ENCODE measurements at regions not wholly inside any gene's neighbourhood (a gene's known extent, or its start where the extent isn't known, plus 50 kb on each side); places are given as distances from the start of the nearest gene placed in this dataset.
"Not testable (repeated sequence)": the region's sequence is repeated elsewhere in the genome, so short reads cannot be mapped to it uniquely, and the experiment has no call there.

- no peaks in the 10 kb centered on the region for H3K4me1 ChIP-seq
- H3K4me3 ChIP-seq (replicated peaks in 1 of 3), result no peak overlapping the region
- no peak for TF ChIP-seq CTCF (IDR thresholded peaks at IDR 0.05)
- TF ChIP-seq POLR2A (IDR thresholded peaks at IDR 0.05), result no peak
- intact Hi-C loops (cut with DNase I), result no loop called here
- H3K36me3 ChIP-seq, result no peaks in the 10 kb centered on the region
- 95% methylated on average over 6 of the region's 6 CpGs for WGBS, 2 donors
- no peak overlapping the region for H3K27ac ChIP-seq
- no peaks in the 10 kb centered on the region for H3K27me3 ChIP-seq
- no peaks in the 10 kb centered on the region for H3K9me3 ChIP-seq
- DNase-seq, result no peak
These were observed 219.0 kb upstream of the AKR1E2 start for GRCh38 chr10:4606856-4607636.

- Histone ChIP-seq H3K4me3 (replicated peaks in 1 of 3) (no peak overlapping the region), H3K9me3 (no peaks in the 10 kb centered on the region), H3K27me3 (no peaks in the 10 kb centered on the region), H3K27ac (no peak overlapping the region), H3K36me3 (no peaks in the 10 kb centered on the region), H3K4me1 (no peaks in the 10 kb centered on the region)
- intact Hi-C loops (cut with DNase I), result no loop called here
- DNase-seq, result no peak
- TF ChIP-seq POLR2A (IDR thresholded peaks at IDR 0.05) (no peak), CTCF (IDR thresholded peaks at IDR 0.05) (no peak)
- WGBS, 2 donors, result 78 to 91% methylated on average over 7 of the region's 7 CpGs
These were observed 223.1 kb upstream of the AKR1E2 start for GRCh38 chr10:4602764-4603491.

DNA sequence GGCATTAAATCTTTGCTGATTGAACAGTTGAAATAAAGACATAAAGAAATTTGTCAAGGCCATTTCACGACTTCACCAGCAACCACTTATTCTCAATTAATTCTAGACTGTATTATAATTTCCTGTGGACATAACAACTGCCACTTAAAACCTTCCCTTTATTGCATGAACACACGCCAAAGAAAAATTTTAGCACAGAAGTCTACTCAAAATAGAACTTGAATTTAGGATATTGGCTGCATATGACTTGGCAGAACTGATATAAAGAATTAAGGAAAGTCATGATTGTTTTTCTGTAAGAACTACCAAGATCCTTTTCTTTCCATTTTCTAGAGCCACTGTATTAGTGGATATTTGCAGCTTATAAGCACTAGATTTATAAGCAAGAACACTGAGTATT, 226.5 kb upstream of the AKR1E2 start:
- WGBS, 2 donors, result 86 to 93% methylated on average over 2 of the region's 2 CpGs
- Histone ChIP-seq H3K36me3 (no peaks in the 10 kb centered on the region), H3K4me3 (replicated peaks in 1 of 3) (no peak overlapping the region), H3K4me1 (no peaks in the 10 kb centered on the region), H3K27ac (no peak overlapping the region), H3K9me3 (no peaks in the 10 kb centered on the region), H3K27me3 (no peaks in the 10 kb centered on the region)
- intact Hi-C loops (cut with DNase I), result no loop called here
- TF ChIP-seq CTCF (IDR thresholded peaks at IDR 0.05) (no peak), POLR2A (IDR thresholded peaks at IDR 0.05) (no peak)
- DNase-seq, result no peak

DNA sequence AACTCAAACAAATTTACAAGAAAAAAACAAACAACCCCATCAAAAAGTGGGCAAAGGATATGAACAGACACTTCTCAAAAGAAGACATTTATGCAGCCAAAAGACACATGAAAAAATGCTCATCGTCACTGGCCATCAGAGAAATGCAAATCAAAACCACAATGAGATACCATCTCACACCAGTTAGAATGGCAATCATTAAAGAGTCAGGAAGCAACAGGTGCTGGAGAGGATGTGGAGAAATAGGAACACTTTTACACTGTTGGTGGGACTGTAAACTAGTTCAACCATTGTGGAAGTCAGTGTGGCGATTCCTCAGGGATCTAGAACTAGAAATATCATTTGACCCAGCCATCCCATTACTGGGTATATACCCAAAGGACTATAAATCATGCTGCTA, 228.1 kb upstream of the AKR1E2 start:
- H3K27me3 ChIP-seq; H3K9me3 ChIP-seq; intact Hi-C loops (cut with DNase I); H3K4me3 ChIP-seq (replicated peaks in 1 of 3); H3K36me3 ChIP-seq; DNase-seq; H3K27ac ChIP-seq; H3K4me1 ChIP-seq: not testable (repeated sequence)
- WGBS, 2 donors, result 98 to 100% methylated on average over 1 to 2 of the region's 2 CpGs

GRCh38 chr10:4596951-4597350, 229.1 kb upstream of the AKR1E2 start:
- Histone ChIP-seq H3K36me3 (no peaks in the 10 kb centered on the region), H3K4me3 (replicated peaks in 1 of 3) (no peak overlapping the region), H3K9me3 (no peaks in the 10 kb centered on the region), H3K27me3 (no peaks in the 10 kb centered on the region), H3K4me1 (no peaks in the 10 kb centered on the region), H3K27ac (no peak overlapping the region)
- WGBS, 2 donors, result 96 to 97% methylated on average over 1 of the region's 1 CpG
- intact Hi-C loops (cut with DNase I), result no loop called here
- DNase-seq, result no peak
- TF ChIP-seq POLR2A (IDR thresholded peaks at IDR 0.05) (no peak), CTCF (IDR thresholded peaks at IDR 0.05) (no peak)

Measured in thyroid gland (tissue), 4 donors.